Fibroblast of mammary gland (primary cell): ENCODE measurements at regions not wholly inside any gene's neighbourhood (a gene's known extent, or its start where the extent isn't known, plus 50 kb on each side); places are given as distances from the start of the nearest gene placed in this dataset.

Source experiments
- DNase-seq: peaks from one replicate; pipeline ENCODE4 v3.0.0-alpha.2; 2010; ENCODE audit warnings: low read depth
- H3K4me3 ChIP-seq: 2 replicates; pipeline ENCODE4 v1.5.1; 2011; ENCODE audit warnings: low read depth, mild to moderate bottlenecking, low read length, moderate library complexity; ENCODE audit not compliant: control insufficient read depth
- TF ChIP-seq, protein P1 (sequence below): conservative IDR thresholded peaks from 2 replicates; pipeline ENCODE4 v1.5.1; 2011; ENCODE audit warnings: low read depth, low read length, inconsistent platforms; ENCODE audit not compliant: control insufficient read depth, insufficient read depth

- H3K4me3 ChIP-seq, result no peak overlapping the region
- TF ChIP-seq, protein P1, sequence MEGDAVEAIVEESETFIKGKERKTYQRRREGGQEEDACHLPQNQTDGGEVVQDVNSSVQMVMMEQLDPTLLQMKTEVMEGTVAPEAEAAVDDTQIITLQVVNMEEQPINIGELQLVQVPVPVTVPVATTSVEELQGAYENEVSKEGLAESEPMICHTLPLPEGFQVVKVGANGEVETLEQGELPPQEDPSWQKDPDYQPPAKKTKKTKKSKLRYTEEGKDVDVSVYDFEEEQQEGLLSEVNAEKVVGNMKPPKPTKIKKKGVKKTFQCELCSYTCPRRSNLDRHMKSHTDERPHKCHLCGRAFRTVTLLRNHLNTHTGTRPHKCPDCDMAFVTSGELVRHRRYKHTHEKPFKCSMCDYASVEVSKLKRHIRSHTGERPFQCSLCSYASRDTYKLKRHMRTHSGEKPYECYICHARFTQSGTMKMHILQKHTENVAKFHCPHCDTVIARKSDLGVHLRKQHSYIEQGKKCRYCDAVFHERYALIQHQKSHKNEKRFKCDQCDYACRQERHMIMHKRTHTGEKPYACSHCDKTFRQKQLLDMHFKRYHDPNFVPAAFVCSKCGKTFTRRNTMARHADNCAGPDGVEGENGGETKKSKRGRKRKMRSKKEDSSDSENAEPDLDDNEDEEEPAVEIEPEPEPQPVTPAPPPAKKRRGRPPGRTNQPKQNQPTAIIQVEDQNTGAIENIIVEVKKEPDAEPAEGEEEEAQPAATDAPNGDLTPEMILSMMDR, result no peak
- no peak for DNase-seq
These were observed 236.2 kb downstream of the IRX2 start for GRCh38 chr5:2515180-2515764.

DNA sequence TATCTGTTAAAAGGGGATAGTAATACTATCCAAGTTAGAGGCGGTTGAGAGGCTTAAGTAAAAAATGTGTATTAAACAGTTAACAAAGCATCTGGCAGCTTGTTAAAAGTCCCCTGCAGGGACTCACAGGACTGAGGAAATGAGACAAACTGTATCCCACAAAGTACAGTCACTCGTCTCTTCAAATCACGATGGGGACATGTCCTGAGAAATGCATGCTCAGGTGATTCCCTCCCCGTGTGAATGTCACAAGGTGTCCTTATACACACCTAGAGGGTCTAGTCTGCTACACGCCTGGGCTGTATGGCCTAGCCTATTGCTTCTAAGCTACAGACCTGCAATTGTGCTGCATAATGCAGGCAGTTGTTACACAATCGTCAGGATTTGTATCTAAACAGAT lies 237.0 kb downstream of the IRX2 start:
- H3K4me3 ChIP-seq, result no peak overlapping the region
- TF ChIP-seq, protein P1, result no peak
- no peak for DNase-seq

- TF ChIP-seq, protein P1, result no peak
- no peak for DNase-seq
- no peak overlapping the region for H3K4me3 ChIP-seq
These were observed 239.8 kb downstream of the IRX2 start for GRCh38 chr5:2511706-2512105.

DNA sequence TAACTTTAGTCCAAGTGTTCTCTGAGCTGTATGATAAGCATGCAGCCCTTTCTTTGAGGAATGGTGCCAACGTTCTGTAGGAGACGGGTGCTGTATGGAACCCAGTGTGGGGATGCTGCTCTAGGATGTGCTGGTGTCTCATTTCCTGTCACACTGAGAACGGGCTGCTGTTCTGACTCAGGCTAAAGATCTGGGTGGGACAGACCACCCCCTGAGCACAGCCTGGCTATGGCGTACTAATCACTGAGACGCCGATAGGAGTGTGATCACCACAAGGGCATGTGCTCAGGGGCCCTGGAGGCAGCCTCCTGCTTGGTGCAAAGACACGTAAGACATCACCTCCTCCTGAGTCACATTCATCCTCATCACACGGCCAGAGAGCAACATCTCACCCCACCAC lies 240.4 kb downstream of the IRX2 start:
- no peak for DNase-seq
- TF ChIP-seq, protein P1, result no peak
- H3K4me3 ChIP-seq, result no peak overlapping the region

DNA sequence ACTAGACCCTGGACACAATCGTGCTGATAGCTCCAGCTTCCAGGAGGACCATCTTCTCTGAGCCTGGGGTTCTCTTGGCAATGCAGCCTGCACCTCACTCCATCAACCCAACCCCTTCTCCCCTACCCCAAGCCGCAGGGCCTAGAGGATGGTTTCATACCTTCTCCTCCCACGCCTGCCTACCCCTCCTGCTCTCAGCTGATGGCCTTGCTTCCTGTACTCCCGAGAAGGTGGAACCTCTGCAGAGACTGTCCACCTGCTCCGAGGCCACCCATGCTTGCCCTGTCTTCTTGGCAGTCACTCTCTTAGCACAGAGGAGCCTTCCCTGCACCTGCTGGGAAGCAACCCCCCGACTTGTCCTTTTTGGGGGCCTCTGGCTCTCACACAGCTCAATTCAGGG lies 241.9 kb downstream of the IRX2 start:
- no peak for DNase-seq
- H3K4me3 ChIP-seq, result no peak overlapping the region
- TF ChIP-seq, protein P1, result no peak

DNA sequence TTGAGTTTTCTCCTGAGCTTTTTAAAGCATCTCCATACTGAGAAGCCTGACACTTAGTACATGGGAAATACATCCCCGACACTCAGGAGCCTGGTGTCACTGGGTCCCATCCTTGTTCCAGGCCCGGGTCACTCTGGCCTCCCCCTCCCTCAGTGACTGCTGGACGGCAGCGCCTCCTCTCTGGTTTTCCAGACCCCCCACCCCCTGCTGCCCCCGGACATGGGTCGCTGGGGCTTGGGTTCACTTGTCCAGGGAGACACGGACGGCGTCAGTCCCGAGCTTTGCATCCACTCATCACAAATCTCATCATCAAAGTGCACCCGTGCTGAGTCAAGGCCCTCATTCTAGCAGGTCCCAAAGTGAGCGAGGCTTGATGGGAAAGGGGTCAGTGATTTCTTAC lies 243.0 kb downstream of the IRX2 start:
- TF ChIP-seq, protein P1, result no peak
- H3K4me3 ChIP-seq, result no peak overlapping the region
- DNase-seq, result no peak

GRCh38 chr5:2507611-2508010 lies 243.9 kb downstream of the IRX2 start:
- TF ChIP-seq, protein P1, result no peak
- H3K4me3 ChIP-seq, result no peak overlapping the region
- no peak for DNase-seq
